SK-N-SH treated with all-trans-retinoic acid at 6 μM for 48 hours (cell line): ENCODE measurements at regions not wholly inside any gene's neighbourhood (a gene's known extent, or its start where the extent isn't known, plus 50 kb on each side); places are given as distances from the start of the nearest gene placed in this dataset.

Source experiments
- CSDC2 ChIP-seq: fragments of 250-450 bp; sonication (Bioruptor Pico); IDR thresholded peaks from 2 replicates; pipeline ENCODE4 v1.5.0; 2020; ENCODE audit warnings: mild to moderate bottlenecking, moderate library complexity
- ESRRG ChIP-seq: fragments of 250-450 bp; sonication (Bioruptor Pico); IDR thresholded peaks from 2 replicates; pipeline ENCODE4 v1.6.1; 2021; ENCODE audit warnings: mild to moderate bottlenecking
- TCF4 ChIP-seq: fragments of 250-450 bp; sonication (Bioruptor Pico); IDR thresholded peaks from 2 replicates; pipeline ENCODE4 v1.8.0; 2021; ENCODE audit warnings: mild to moderate bottlenecking, moderate library complexity, borderline replicate concordance
- ZFP30 ChIP-seq: fragments of 450-650 bp; formaldehyde crosslinking; IDR thresholded peaks from 2 replicates; pipeline ENCODE4 v1.5.0; 2022; ENCODE audit warnings: mild to moderate bottlenecking, moderate library complexity

DNA sequence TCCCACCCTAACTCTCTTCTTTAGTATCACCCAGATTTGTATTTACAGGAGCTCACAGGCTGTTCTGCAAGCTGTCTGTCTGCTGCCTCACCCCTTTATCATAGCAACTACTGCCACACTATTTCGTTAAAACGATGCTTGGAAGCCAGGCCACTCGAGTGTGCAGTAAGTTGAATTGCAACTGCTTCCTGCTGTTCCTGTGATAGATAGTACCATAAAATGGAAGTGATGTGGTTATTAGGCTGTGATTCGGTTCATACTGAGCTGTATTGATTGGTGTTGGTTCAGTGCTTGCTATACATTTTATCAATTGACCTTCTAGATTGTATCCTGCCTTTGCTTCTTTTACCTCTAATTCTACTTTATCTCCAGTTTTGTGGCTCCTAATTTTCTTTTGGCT, 325.4 kb downstream of the RNF144B start:
- TF ChIP-seq TCF4, result no peak
- no peak for TF ChIP-seq ESRRG
- TF ChIP-seq CSDC2 (CRISPR knock-in tag), result no peak
- TF ChIP-seq ZFP30, result no peak
